GM23338 (cell line): ENCODE measurements at regions not wholly inside any gene's neighbourhood (a gene's known extent, or its start where the extent isn't known, plus 50 kb on each side); places are given as distances from the start of the nearest gene placed in this dataset.

ENCODE experiments used
- EZH2phosphoT487 ChIP-seq: fragments of 200-600 bp; sonication (generic); IDR thresholded peaks from one replicate; pipeline ENCODE4 v1.8.1; 2018; ENCODE audit warnings: antibody characterized with exemption; ENCODE audit not compliant: unreplicated experiment
- JUNB ChIP-seq: IDR thresholded peaks from one replicate; pipeline ENCODE4 v1.6.1; 2016; ENCODE audit warnings: antibody characterized with exemption; ENCODE audit not compliant: unreplicated experiment
- POLR2AphosphoS5 ChIP-seq: IDR thresholded peaks from 2 replicates; pipeline ENCODE4 v1.6.1; 2016; ENCODE audit warnings: antibody characterized with exemption, low read depth
- TF ChIP-seq, protein P1 (sequence below), 2 experiments: fragments of 200-600 bp in 1 of 2; sonication (generic) in 1 of 2; conservative IDR thresholded peaks; 2 replicates each; pipeline versions ENCODE4 v1.5.1 to v1.6.1; 2016 to 2017; ENCODE audit warnings: antibody characterized with exemption in 2 of 2, low read depth in 2 of 2, mild to moderate bottlenecking in 2 of 2, moderate library complexity in 1 of 2
- TF ChIP-seq, protein P2 (sequence below): IDR thresholded peaks from one replicate; pipeline ENCODE4 v1.6.1; 2018; ENCODE audit warnings: antibody characterized with exemption; ENCODE audit not compliant: unreplicated experiment

DNA sequence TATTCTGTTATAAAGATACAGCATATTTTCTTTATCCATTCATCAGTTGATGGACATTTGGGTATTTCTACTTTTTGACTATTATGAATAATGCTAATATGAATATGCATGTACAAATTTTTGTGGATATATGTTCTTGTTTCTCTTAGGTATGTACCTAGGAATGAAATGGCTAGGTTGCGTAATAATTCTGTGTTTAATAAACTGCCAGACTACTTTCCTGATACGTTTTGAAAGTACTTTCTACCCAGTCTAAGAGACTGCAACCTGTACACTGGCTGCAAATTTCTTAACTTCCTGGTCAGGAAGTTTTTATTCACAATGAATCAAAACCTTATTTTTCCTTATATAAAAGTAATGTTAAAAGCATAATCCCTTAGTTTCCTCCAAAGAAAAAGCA lies 93.9 kb upstream of the STARD4 start:
- TF ChIP-seq, protein P1, sequence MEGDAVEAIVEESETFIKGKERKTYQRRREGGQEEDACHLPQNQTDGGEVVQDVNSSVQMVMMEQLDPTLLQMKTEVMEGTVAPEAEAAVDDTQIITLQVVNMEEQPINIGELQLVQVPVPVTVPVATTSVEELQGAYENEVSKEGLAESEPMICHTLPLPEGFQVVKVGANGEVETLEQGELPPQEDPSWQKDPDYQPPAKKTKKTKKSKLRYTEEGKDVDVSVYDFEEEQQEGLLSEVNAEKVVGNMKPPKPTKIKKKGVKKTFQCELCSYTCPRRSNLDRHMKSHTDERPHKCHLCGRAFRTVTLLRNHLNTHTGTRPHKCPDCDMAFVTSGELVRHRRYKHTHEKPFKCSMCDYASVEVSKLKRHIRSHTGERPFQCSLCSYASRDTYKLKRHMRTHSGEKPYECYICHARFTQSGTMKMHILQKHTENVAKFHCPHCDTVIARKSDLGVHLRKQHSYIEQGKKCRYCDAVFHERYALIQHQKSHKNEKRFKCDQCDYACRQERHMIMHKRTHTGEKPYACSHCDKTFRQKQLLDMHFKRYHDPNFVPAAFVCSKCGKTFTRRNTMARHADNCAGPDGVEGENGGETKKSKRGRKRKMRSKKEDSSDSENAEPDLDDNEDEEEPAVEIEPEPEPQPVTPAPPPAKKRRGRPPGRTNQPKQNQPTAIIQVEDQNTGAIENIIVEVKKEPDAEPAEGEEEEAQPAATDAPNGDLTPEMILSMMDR (conservative IDR thresholded peaks at IDR 0.05; ENCODE audit: low read depth in 2 of 2), result no peak
- TF ChIP-seq EZH2phosphoT487 (no peak), POLR2AphosphoS5 (no peak), JUNB (no peak)
- TF ChIP-seq, protein P2, sequence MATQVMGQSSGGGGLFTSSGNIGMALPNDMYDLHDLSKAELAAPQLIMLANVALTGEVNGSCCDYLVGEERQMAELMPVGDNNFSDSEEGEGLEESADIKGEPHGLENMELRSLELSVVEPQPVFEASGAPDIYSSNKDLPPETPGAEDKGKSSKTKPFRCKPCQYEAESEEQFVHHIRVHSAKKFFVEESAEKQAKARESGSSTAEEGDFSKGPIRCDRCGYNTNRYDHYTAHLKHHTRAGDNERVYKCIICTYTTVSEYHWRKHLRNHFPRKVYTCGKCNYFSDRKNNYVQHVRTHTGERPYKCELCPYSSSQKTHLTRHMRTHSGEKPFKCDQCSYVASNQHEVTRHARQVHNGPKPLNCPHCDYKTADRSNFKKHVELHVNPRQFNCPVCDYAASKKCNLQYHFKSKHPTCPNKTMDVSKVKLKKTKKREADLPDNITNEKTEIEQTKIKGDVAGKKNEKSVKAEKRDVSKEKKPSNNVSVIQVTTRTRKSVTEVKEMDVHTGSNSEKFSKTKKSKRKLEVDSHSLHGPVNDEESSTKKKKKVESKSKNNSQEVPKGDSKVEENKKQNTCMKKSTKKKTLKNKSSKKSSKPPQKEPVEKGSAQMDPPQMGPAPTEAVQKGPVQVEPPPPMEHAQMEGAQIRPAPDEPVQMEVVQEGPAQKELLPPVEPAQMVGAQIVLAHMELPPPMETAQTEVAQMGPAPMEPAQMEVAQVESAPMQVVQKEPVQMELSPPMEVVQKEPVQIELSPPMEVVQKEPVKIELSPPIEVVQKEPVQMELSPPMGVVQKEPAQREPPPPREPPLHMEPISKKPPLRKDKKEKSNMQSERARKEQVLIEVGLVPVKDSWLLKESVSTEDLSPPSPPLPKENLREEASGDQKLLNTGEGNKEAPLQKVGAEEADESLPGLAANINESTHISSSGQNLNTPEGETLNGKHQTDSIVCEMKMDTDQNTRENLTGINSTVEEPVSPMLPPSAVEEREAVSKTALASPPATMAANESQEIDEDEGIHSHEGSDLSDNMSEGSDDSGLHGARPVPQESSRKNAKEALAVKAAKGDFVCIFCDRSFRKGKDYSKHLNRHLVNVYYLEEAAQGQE, result no peak
